ENCODE measurements at regions not wholly inside any gene's neighbourhood (a gene's known extent, or its start where the extent isn't known, plus 50 kb on each side); places are given as distances from the start of the nearest gene placed in this dataset. TPM values are rescaled to one million over a fixed set of nuclear protein-coding genes. Genes with fewer than 3 reads are reported as not detected.

DNA sequence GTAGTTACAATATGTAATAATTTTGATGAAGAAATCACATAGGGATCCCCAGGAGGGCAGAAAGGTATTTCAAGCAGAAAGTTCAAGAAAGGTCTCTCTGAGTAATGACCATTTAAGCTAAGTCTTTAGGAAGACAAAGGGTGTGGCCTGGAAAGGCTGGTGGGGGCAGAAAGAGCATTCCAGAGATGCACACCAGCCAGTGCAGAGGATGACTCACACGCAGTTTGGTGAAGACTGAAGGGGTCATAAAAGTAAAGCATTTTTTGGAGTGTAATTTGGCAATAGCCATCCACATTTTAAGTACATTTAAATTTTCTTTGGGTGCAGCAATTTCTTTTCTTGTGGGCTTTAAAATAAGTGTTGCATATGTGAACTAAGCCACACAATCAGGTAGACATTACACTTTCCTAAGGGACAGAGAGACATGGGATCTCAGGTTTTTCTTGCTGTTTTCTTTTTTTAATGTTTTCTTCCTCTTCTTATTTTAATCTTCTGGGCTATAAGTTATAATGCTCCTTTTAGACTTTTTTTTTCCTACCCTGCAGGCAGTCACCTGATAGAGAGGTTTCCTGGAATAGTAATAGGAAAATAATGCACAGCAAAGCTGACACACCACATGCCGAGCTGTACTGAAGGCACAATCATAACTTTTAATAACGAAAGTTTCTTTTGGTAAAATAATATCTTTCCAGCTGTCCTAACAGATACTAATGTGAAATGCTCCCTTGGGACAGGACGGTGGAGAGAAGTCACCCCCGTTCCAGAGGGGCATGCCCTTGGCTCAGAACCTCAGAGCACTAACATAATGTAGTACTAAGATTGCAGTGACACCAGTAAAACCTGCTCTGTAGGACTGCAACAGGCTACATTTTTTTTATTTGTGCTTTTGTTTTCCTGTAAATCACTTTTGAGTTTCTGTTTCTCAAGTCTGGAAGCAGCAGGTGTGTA lies 49.6 kb upstream of the PTPRK start:
- no peaks in the 10 kb centered on the region for H3K4me1 ChIP-seq (ENCODE audit: control insufficient read depth, low read depth, low read length)
- no peak overlapping the region for H3K4me2 ChIP-seq (ENCODE audit: low read length)
- no peaks in the 10 kb centered on the region for H3K36me3 ChIP-seq (ENCODE audit: control insufficient read depth, insufficient read depth, low read length)
- no peaks in the 10 kb centered on the region for H3K27me3 ChIP-seq (ENCODE audit: insufficient read depth, low read length, poor library complexity)
- no peak overlapping the region for H3K27ac ChIP-seq (ENCODE audit: low read depth, low read length)
- no peak overlapping the region for H4K8ac ChIP-seq (ENCODE audit: low read depth, low read length)
- H3K56ac ChIP-seq (ENCODE audit: low read length), result no peak overlapping the region
- H2BK5ac ChIP-seq (ENCODE audit: low read length), result no peak overlapping the region
- no CpG with 5 or more reads among the region's 5 CpGs for WGBS (ENCODE audit: extremely low coverage, insufficient coverage, low lambda C conversion rate)
- no peak overlapping the region for H3K4ac ChIP-seq (ENCODE audit: low read depth, low read length)
- no peaks in the 10 kb centered on the region for H3K79me2 ChIP-seq (ENCODE audit: control insufficient read depth, insufficient read depth, low read length)
- no peak overlapping the region for H2AK5ac ChIP-seq (ENCODE audit: low read length)
- peak overlapping the region; percentile 3 for H2BK120ac ChIP-seq (ENCODE audit: low read depth, low read length)
- H2BK15ac ChIP-seq (replicated peaks; ENCODE audit: low read depth), result no peak overlapping the region
- no peak overlapping the region for H3K23ac ChIP-seq (ENCODE audit: low read length)
- no peak overlapping the region for H3K18ac ChIP-seq (ENCODE audit: low read length)
- DNase-seq, result peak; percentile 78
- no peaks in the 10 kb centered on the region for H3K79me1 ChIP-seq (ENCODE audit: low read length)
- no peak overlapping the region for H3K9ac ChIP-seq (ENCODE audit: low read length)
- no peak overlapping the region for H3K4me3 ChIP-seq (ENCODE audit: low read length)
- no peak overlapping the region for H4K5ac ChIP-seq (ENCODE audit: low read length)

Small RNAs in the stretch of these regions (small RNA-seq; reads per million reads assigned to genes)
- not detected for gene RF00019 (ENCODE audit: insufficient read depth)

All from mesendoderm (in vitro differentiated cells).